ENCODE measurements at regions not wholly inside any gene's neighbourhood (a gene's known extent, or its start where the extent isn't known, plus 50 kb on each side); places are given as distances from the start of the nearest gene placed in this dataset.

DNA sequence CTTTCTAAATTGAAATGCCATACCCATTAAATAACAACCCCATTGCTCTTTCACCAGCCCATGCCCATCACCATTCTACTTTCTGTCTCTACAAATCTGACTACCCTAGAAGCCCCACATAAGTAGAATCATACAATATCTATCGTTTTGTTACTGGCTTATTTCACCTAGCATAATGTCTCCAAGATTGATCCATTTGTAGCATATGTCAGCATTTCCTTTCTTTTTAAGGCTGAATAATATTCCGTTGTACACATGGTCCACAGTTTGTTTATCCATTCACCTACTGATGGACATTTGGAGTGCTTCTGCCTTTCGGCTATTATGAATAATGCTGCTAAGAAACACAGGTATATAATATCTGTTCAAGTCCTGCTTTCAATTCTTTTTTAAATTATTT lies 393.1 kb upstream of the SOX9 start:
- TF ChIP-seq, protein P1, sequence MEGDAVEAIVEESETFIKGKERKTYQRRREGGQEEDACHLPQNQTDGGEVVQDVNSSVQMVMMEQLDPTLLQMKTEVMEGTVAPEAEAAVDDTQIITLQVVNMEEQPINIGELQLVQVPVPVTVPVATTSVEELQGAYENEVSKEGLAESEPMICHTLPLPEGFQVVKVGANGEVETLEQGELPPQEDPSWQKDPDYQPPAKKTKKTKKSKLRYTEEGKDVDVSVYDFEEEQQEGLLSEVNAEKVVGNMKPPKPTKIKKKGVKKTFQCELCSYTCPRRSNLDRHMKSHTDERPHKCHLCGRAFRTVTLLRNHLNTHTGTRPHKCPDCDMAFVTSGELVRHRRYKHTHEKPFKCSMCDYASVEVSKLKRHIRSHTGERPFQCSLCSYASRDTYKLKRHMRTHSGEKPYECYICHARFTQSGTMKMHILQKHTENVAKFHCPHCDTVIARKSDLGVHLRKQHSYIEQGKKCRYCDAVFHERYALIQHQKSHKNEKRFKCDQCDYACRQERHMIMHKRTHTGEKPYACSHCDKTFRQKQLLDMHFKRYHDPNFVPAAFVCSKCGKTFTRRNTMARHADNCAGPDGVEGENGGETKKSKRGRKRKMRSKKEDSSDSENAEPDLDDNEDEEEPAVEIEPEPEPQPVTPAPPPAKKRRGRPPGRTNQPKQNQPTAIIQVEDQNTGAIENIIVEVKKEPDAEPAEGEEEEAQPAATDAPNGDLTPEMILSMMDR (IDR thresholded peaks at IDR 0.05), result no peak
- no peak for TF ChIP-seq POLR2AphosphoS5 (IDR thresholded peaks at IDR 0.05)
